HCT116 (cell line): ENCODE measurements at regions not wholly inside any gene's neighbourhood (a gene's known extent, or its start where the extent isn't known, plus 50 kb on each side); places are given as distances from the start of the nearest gene placed in this dataset.

ENCODE experiments used
- ATAC-seq: fragments of 200-7000 bp; cut with Tn5 transposase; 2 replicates; pipeline ENCODE4 v1.9.1; 2020; ENCODE audit warnings: mild to moderate bottlenecking, moderate library complexity
- BruUV-seq: library from RNA; stranded (reverse); fragments of 400-500 nt; replicated peaks from 2 replicates; lab custom pipeline; 2021; lab: Mats Ljungman, UMichigan
- CTCF ChIA-PET: fragments of 300-600 bp; sonication (Branson Sonifier 250); formaldehyde crosslinking; loops from one replicate; lab custom pipeline; 2021; ENCODE audit warnings: antibody characterized with exemption; lab: Charles Lee
- POLR2A ChIA-PET: fragments of 300-600, 350-600 bp; sonication (Branson Sonifier 250); formaldehyde crosslinking; loops from one replicate; lab custom pipeline; 2021; ENCODE audit warnings: antibody characterized with exemption; lab: Charles Lee
- RAD21 ChIA-PET, 2 experiments: fragments of 300-600 bp; sonication (Branson Sonifier 250); formaldehyde crosslinking; loops; one replicate each; lab custom pipeline; 2023; ENCODE audit warnings: low total read pairs in 2 of 2; ENCODE audit not compliant: uncharacterized antibody in 2 of 2, unreplicated experiment in 2 of 2, low non-redundant PET in 1 of 2; lab: Charles Lee
- DNase-seq: peaks from one replicate; pipeline ENCODE4 v3.0.0-alpha.2; 2010; ENCODE audit warnings: low read depth, low spot score
- H2AFZ ChIP-seq: fragments of 200-600 bp; shearing (Covaris generic), sonication (generic); 2 replicates; pipeline ENCODE4 v1.6.1; 2017; ENCODE audit warnings: low read depth, mixed run types, mixed read lengths, antibody characterized with exemption, low read length; ENCODE audit not compliant: poor library complexity, severe bottlenecking
- H3K27ac ChIP-seq: 2 replicates; pipeline ENCODE4 v1.5.1; 2012; ENCODE audit warnings: low read depth, low read length
- H3K27me3 ChIP-seq: fragments of 200-600 bp; sonication (generic); 2 replicates; pipeline ENCODE4 v1.6.1; 2016; ENCODE audit warnings: mixed run types, low read length, mixed read lengths; ENCODE audit not compliant: insufficient read depth
- H3K36me3 ChIP-seq, 2 experiments: fragments of 200-500 bp in 1 of 2; fragments of 200-600 bp in 1 of 2; sonication (Bioruptor generic) in 1 of 2; sonication (generic) in 1 of 2; 2 replicates each; pipeline versions ENCODE4 v1.5.1 to v1.6.1; 2014 to 2016; ENCODE audit warnings: low read length in 2 of 2, inconsistent platforms in 1 of 2, mixed read lengths in 1 of 2, mixed run types in 1 of 2; ENCODE audit not compliant: insufficient read depth in 2 of 2, control insufficient read depth in 1 of 2
- H3K4me1 ChIP-seq, 2 experiments: fragments of 200-600 bp in 1 of 2; sonication (generic) in 1 of 2; 2 replicates each; pipeline versions ENCODE4 v1.5.1 to v1.6.1; 2012 to 2017; ENCODE audit warnings: low read length in 2 of 2, inconsistent platforms in 1 of 2, mild to moderate bottlenecking in 1 of 2, mixed read lengths in 1 of 2, mixed run types in 1 of 2, moderate library complexity in 1 of 2; ENCODE audit not compliant: insufficient read depth in 2 of 2, control insufficient read depth in 1 of 2
- H3K4me2 ChIP-seq: fragments of 200-600 bp; sonication (generic); 2 replicates; pipeline ENCODE4 v1.6.1; 2017; ENCODE audit warnings: mixed run types, low read length, mixed read lengths
- H3K4me3 ChIP-seq, 2 experiments: fragments of 200-600 bp in 1 of 2; sonication (generic) in 1 of 2; replicated peaks in 1 of 2; 2 replicates each; pipeline ENCODE4 v1.5.1; 2011 to 2016; ENCODE audit warnings: low read length in 2 of 2, control low read depth in 1 of 2, low read depth in 1 of 2, mild to moderate bottlenecking in 1 of 2, mixed read lengths in 1 of 2, mixed run types in 1 of 2
- H3K79me2 ChIP-seq: fragments of 200-600 bp; sonication (generic); 2 replicates; pipeline ENCODE4 v1.6.1; 2017; ENCODE audit warnings: mild to moderate bottlenecking, mixed run types, low read length, moderate library complexity, mixed read lengths; ENCODE audit not compliant: insufficient read depth
- H3K9ac ChIP-seq: fragments of 200-600 bp; sonication (generic); 2 replicates; pipeline ENCODE4 v1.6.1; 2016; ENCODE audit warnings: low read length, mixed read lengths
- H3K9me2 ChIP-seq: fragments of 200-600 bp; sonication (generic), shearing (Covaris generic); 2 replicates; pipeline ENCODE4 v1.6.1; 2017; ENCODE audit warnings: mixed run types, mild to moderate bottlenecking, moderate library complexity; ENCODE audit not compliant: insufficient read depth
- H3K9me3 ChIP-seq, 2 experiments: fragments of 200-500 bp in 1 of 2; fragments of 200-600 bp in 1 of 2; sonication (Bioruptor generic) in 1 of 2; sonication (generic) in 1 of 2; 2 replicates each; pipeline ENCODE4 v1.6.1; 2014 to 2017; ENCODE audit warnings: low read length in 2 of 2, mixed read lengths in 2 of 2, inconsistent platforms in 1 of 2, low read depth in 1 of 2, mild to moderate bottlenecking in 1 of 2, mixed run types in 1 of 2, moderate library complexity in 1 of 2; ENCODE audit not compliant: control insufficient read depth in 1 of 2, insufficient read depth in 1 of 2
- H4K20me1 ChIP-seq: fragments of 200-600 bp; sonication (generic), shearing (Covaris generic); 2 replicates; pipeline ENCODE4 v1.6.1; 2017; ENCODE audit warnings: mixed run types, mild to moderate bottlenecking, moderate library complexity; ENCODE audit not compliant: insufficient read depth
- CBX3 ChIP-seq: IDR thresholded peaks from 2 replicates; pipeline ENCODE4 v1.6.1; 2012; ENCODE audit warnings: low read depth
- CEBPB ChIP-seq: IDR thresholded peaks from 2 replicates; pipeline ENCODE4 v1.6.1; 2012; ENCODE audit warnings: low read depth
- CTCF ChIP-seq, 3 experiments: fragments of 200-600 bp in 1 of 3; sonication (generic) in 1 of 3; IDR thresholded peaks in 2 of 3; conservative IDR thresholded peaks in 1 of 3; 2 replicates each; pipeline ENCODE4 v1.5.1; 2012 to 2017; ENCODE audit warnings: low read depth in 2 of 3, low read length in 2 of 3, antibody characterized with exemption in 1 of 3, borderline replicate concordance in 1 of 3, control low read depth in 1 of 3, mild to moderate bottlenecking in 1 of 3, mixed read lengths in 1 of 3, mixed run types in 1 of 3, moderate library complexity in 1 of 3; ENCODE audit not compliant: insufficient read depth in 1 of 3
- EGR1 ChIP-seq: IDR thresholded peaks from 2 replicates; pipeline ENCODE4 v1.6.1; 2012; ENCODE audit warnings: low read depth
- ELF1 ChIP-seq: IDR thresholded peaks from 2 replicates; pipeline ENCODE4 v1.6.1; 2012; ENCODE audit warnings: low read depth, borderline replicate concordance
- EZH2 ChIP-seq: fragments of 200-600 bp; sonication (generic); IDR thresholded peaks from 2 replicates; pipeline ENCODE4 v1.6.1; 2017; ENCODE audit warnings: antibody characterized with exemption, mixed run types
- EZH2phosphoT487 ChIP-seq: fragments of 200-600 bp; IDR thresholded peaks from 2 replicates; pipeline ENCODE4 v1.6.1; 2018; ENCODE audit warnings: antibody characterized with exemption, borderline replicate concordance
- FOSL1 ChIP-seq: IDR thresholded peaks from 2 replicates; pipeline ENCODE4 v1.6.1; 2012; ENCODE audit warnings: low read depth
- POLR2AphosphoS5 ChIP-seq: IDR thresholded peaks from 2 replicates; pipeline ENCODE4 v1.6.1; 2011; ENCODE audit warnings: mild to moderate bottlenecking, low read depth, low read length, moderate library complexity
- RAD21 ChIP-seq: IDR thresholded peaks from 2 replicates; pipeline ENCODE4 v1.6.1; 2012; ENCODE audit warnings: low read depth, mild to moderate bottlenecking
- REST ChIP-seq: IDR thresholded peaks from 2 replicates; pipeline ENCODE4 v1.6.1; 2012; ENCODE audit warnings: low read depth
- SIN3A ChIP-seq: IDR thresholded peaks from 2 replicates; pipeline ENCODE4 v1.6.1; 2012; ENCODE audit warnings: low read depth
- SRF ChIP-seq: IDR thresholded peaks from 2 replicates; pipeline ENCODE4 v1.6.1; 2012; ENCODE audit warnings: low read depth
- TCF7L2 ChIP-seq: IDR thresholded peaks from 2 replicates; pipeline ENCODE4 v1.7.0; 2011; ENCODE audit warnings: borderline replicate concordance, inconsistent platforms; ENCODE audit not compliant: insufficient read depth, insufficient read length; ENCODE audit errors: extremely low read depth
- YY1 ChIP-seq: IDR thresholded peaks from 2 replicates; pipeline ENCODE4 v1.6.1; 2011; ENCODE audit warnings: low read length, low read depth, moderate library complexity, mild to moderate bottlenecking; ENCODE audit not compliant: insufficient replicate concordance; ENCODE audit errors: extremely low read depth
- intact Hi-C: fragments of 100-400 bp; cut with micrococcal nuclease; formaldehyde crosslinking; loops from 2 replicates; pipeline ENCODE4 v1.10.0; 2022

DNA sequence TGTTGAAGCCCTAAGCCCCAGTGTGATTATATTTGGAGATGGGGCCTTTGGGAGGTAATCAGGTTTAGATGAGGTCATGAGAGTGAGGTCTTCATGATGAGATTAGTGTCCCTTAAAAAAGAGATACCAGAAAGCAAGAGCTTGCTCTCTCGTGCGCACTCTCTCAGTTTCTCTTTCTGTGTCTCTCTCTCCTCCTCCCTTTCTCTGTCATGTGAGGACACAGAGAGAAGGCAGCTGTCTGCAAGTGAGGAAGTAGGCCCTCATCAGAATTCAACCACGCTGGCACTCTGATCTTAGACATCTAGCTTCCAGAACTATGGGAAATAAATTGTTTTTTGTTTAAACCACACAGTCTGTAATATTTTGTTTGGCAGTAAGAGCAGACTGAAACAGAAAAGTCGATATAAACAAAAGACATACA is 180.5 kb downstream of the IBTK start:
- no peaks in the 10 kb centered on the region for H3K9me3 ChIP-seq
- RAD21 ChIA-PET, result no interaction called here
- H3K27me3 ChIP-seq, result no peaks in the 10 kb centered on the region
- no peaks in the 10 kb centered on the region for H3K4me1 ChIP-seq
- H3K9me2 ChIP-seq, result peaks cover 4% of the 10 kb centered on the region; the same call in 1 of the 2 replicates
- POLR2A ChIA-PET, result no interaction called here
- H3K36me3 ChIP-seq, result no peaks in the 10 kb centered on the region
- no peak overlapping the region for H3K4me3 ChIP-seq
- no peak overlapping the region for H3K4me2 ChIP-seq
- no peak overlapping the region for H3K9ac ChIP-seq
- no peaks in the 10 kb centered on the region for H4K20me1 ChIP-seq
- TF ChIP-seq FOSL1 (no peak), SRF (no peak), EGR1 (no peak), ELF1 (no peak)
- H3K27ac ChIP-seq, result no peak overlapping the region
- H2AFZ ChIP-seq, result no peak overlapping the region
- no TSS peak for BruUV-seq
- no peaks in the 10 kb centered on the region for H3K79me2 ChIP-seq
- CTCF ChIA-PET, result no interaction called here
- intact Hi-C loops, result no loop called here
- no peak for DNase-seq
- no peak for ATAC-seq

GRCh38 chr6:82066196-82066595 is 181.3 kb downstream of the IBTK start:
- H4K20me1 ChIP-seq, result no peaks in the 10 kb centered on the region
- H3K27ac ChIP-seq, result no peak overlapping the region
- H3K4me3 ChIP-seq, result no peak overlapping the region
- ATAC-seq, result no peak
- H3K4me2 ChIP-seq, result no peak overlapping the region
- no peaks in the 10 kb centered on the region for H3K4me1 ChIP-seq
- ChIA-PET RAD21 (no interaction called here), POLR2A (no interaction called here), CTCF (no interaction called here)
- TF ChIP-seq CBX3 (no peak), REST (no peak), ELF1 (no peak), EZH2phosphoT487 (no peak), EZH2 (no peak), TCF7L2 (no peak), FOSL1 (no peak), SIN3A (no peak), RAD21 (no peak), POLR2AphosphoS5 (no peak), EGR1 (no peak), CTCF (IDR thresholded peaks at IDR 0.05 in 2 of 3, conservative IDR thresholded peaks at IDR 0.05 in 1 of 3; ENCODE audit: borderline replicate concordance in 1 of 3, insufficient read depth in 1 of 3, low read depth in 2 of 3, low read length in 2 of 3) (no peak), CEBPB (no peak), YY1 (no peak)
- H2AFZ ChIP-seq, result no peak overlapping the region
- no peak overlapping the region for H3K9ac ChIP-seq
- H3K9me2 ChIP-seq, result peaks cover 4% of the 10 kb centered on the region; the same call in 1 of the 2 replicates
- H3K27me3 ChIP-seq, result no peaks in the 10 kb centered on the region
- no TSS peak for BruUV-seq
- intact Hi-C loops, result no loop called here
- H3K79me2 ChIP-seq, result no peaks in the 10 kb centered on the region
- H3K36me3 ChIP-seq, result no peaks in the 10 kb centered on the region
- DNase-seq, result no peak
- no peaks in the 10 kb centered on the region for H3K9me3 ChIP-seq
